ENCODE measurements at regions not wholly inside any gene's neighbourhood (a gene's known extent, or its start where the extent isn't known, plus 50 kb on each side); places are given as distances from the start of the nearest gene placed in this dataset.
"Not testable (repeated sequence)": the region's sequence is repeated elsewhere in the genome, so short reads cannot be mapped to it uniquely, and the experiment has no call there.

DNA sequence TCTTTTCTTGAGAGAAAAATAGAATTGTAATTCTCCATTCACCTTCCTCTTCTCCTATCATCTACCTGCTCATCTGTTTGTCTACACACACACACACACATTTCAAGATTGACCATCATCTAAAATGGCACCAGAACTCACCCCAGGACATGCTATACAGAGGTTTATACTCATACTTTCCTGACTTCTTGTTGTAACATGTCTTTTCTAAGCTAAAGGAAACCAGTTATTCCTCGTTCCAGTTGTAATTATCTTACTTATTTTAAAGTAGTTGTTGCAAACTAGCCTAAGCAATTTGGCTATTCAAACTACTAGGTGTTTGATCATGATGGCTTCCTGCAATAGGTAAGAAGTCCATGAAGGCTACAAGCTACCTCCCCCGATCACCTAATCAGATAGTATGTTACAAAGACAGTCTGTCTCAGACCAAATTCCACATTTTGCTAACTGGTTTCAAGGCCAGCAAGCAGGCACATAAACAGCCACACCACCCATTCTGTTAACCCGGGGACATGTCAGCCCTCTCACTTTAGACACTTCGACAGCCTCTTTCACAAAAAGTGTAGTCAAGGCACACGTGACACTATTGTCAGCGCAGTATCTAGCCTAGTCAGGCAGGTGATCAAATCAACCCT, 189.7 kb downstream of the SHQ1 start:
- Histone ChIP-seq H3K36me3 (ENCODE audit: insufficient read depth, low read length) (no peaks in the 10 kb centered on the region), H3K4me3 (ENCODE audit: low read length) (no peak overlapping the region), H3K27ac (ENCODE audit: low read length) (no peak overlapping the region), H3K9ac (ENCODE audit: low read length) (no peak overlapping the region), H3K27me3 (ENCODE audit: low read length) (no peaks in the 10 kb centered on the region), H3K9me3 (ENCODE audit: low read length) (no peaks in the 10 kb centered on the region), H4K20me1 (ENCODE audit: insufficient read depth, low read depth, low read length) (no peaks in the 10 kb centered on the region), H3K4me2 (ENCODE audit: low read depth, low read length, poor library complexity, severe bottlenecking) (no peak overlapping the region), H2AFZ (ENCODE audit: low read length) (no peak overlapping the region), H3K9me2 (replicated peaks; ENCODE audit: insufficient read depth, low read length) (no peaks in the 10 kb centered on the region), H3K79me2 (ENCODE audit: low read length) (no peaks in the 10 kb centered on the region), H3K4me1 (ENCODE audit: low read length) (no peaks in the 10 kb centered on the region)
- DNase-seq = no peak

DNA sequence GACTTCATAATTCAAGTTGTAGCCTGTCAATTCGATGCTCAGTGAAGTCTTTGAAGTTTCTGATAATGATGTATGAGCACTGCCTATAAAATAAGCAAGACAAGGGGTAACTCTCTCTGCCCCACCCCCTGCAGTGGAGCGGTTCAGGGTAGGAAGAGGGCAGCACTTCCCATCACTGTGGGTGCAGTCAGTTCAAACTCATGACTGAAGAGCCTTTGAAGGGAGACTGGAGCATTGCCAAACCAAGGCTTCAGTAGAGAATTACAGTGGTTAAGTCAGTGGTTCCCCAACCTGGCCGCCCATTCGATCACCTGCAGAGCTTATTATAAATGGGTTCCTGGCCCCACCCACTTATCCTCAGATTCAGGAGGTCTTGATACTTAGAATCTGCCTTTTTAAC, 190.6 kb downstream of the SHQ1 start:
- Histone ChIP-seq H3K4me1 (ENCODE audit: low read length) (no peaks in the 10 kb centered on the region), H3K36me3 (ENCODE audit: insufficient read depth, low read length) (no peaks in the 10 kb centered on the region), H3K4me3 (ENCODE audit: low read length) (no peak overlapping the region), H2AFZ (ENCODE audit: low read length) (no peak overlapping the region), H3K9me3 (ENCODE audit: low read length) (no peaks in the 10 kb centered on the region), H3K27me3 (ENCODE audit: low read length) (no peaks in the 10 kb centered on the region), H3K27ac (ENCODE audit: low read length) (no peak overlapping the region), H3K4me2 (ENCODE audit: low read depth, low read length, poor library complexity, severe bottlenecking) (no peak overlapping the region), H3K9me2 (replicated peaks; ENCODE audit: insufficient read depth, low read length) (no peaks in the 10 kb centered on the region), H4K20me1 (ENCODE audit: insufficient read depth, low read depth, low read length) (no peaks in the 10 kb centered on the region), H3K79me2 (ENCODE audit: low read length) (no peaks in the 10 kb centered on the region), H3K9ac (ENCODE audit: low read length) (no peak overlapping the region)
- no peak for DNase-seq

DNA sequence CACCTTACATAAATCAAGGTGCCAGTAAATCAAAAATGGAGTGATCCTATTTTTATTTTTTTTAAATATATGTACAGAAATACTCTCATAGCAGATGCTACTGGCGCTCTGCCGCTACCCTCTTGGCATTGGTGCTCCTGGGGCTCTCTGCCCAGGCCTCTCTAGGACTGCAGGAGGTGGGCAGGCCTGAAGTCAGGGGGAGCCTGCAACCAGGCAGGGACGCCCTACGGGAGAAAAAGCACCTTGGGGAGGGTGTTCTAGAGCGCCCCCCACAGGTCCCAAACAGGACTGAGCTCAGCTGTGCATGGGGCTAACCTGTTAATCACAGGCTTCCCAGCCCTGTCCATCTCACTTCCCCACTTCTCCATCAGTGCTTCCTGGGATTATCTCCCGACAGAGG, 192.5 kb downstream of the SHQ1 start:
- Histone ChIP-seq H3K9ac (ENCODE audit: low read length) (no peak overlapping the region), H3K4me2 (ENCODE audit: low read depth, low read length, poor library complexity, severe bottlenecking) (no peak overlapping the region), H3K27ac (ENCODE audit: low read length) (no peak overlapping the region), H3K4me1 (ENCODE audit: low read length) (no peaks in the 10 kb centered on the region), H3K27me3 (ENCODE audit: low read length) (no peaks in the 10 kb centered on the region), H3K9me2 (replicated peaks; ENCODE audit: insufficient read depth, low read length) (no peaks in the 10 kb centered on the region), H3K4me3 (ENCODE audit: low read length) (no peak overlapping the region), H3K36me3 (ENCODE audit: insufficient read depth, low read length) (no peaks in the 10 kb centered on the region), H3K79me2 (ENCODE audit: low read length) (no peaks in the 10 kb centered on the region), H3K9me3 (ENCODE audit: low read length) (no peaks in the 10 kb centered on the region), H2AFZ (ENCODE audit: low read length) (no peak overlapping the region), H4K20me1 (ENCODE audit: insufficient read depth, low read depth, low read length) (no peaks in the 10 kb centered on the region)
- peak; percentile 77 for DNase-seq

DNA sequence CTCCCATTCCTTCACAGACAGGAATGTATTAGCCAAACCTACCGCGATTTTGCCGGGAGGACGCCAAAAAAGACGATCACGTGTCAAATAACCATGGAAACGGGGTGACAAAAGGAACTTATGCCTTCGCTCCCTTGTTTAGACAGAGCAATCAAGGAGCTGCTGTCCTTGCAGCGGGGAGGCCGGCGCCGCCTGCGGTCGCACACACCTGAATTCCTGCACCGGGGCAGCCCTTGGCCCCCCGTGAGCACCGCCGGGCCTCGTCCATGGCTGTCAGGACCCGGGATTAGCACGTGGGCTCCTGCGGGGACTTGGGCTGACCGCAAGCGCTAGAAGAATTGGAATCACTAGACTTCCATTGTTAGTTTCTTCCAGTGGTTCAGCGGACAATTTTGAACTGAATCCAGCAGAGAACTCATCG, 193.1 kb downstream of the SHQ1 start:
- DNase-seq = no peak
- Histone ChIP-seq H3K9me3 (ENCODE audit: low read length) (no peaks in the 10 kb centered on the region), H3K9me2 (replicated peaks; ENCODE audit: insufficient read depth, low read length) (no peaks in the 10 kb centered on the region), H3K9ac (ENCODE audit: low read length) (no peak overlapping the region), H3K27ac (ENCODE audit: low read length) (no peak overlapping the region), H3K27me3 (ENCODE audit: low read length) (no peaks in the 10 kb centered on the region), H3K4me2 (ENCODE audit: low read depth, low read length, poor library complexity, severe bottlenecking) (no peak overlapping the region), H4K20me1 (ENCODE audit: insufficient read depth, low read depth, low read length) (no peaks in the 10 kb centered on the region), H3K4me1 (ENCODE audit: low read length) (no peaks in the 10 kb centered on the region), H3K4me3 (ENCODE audit: low read length) (no peak overlapping the region), H3K36me3 (ENCODE audit: insufficient read depth, low read length) (no peaks in the 10 kb centered on the region), H3K79me2 (ENCODE audit: low read length) (no peaks in the 10 kb centered on the region), H2AFZ (ENCODE audit: low read length) (no peak overlapping the region)

DNA sequence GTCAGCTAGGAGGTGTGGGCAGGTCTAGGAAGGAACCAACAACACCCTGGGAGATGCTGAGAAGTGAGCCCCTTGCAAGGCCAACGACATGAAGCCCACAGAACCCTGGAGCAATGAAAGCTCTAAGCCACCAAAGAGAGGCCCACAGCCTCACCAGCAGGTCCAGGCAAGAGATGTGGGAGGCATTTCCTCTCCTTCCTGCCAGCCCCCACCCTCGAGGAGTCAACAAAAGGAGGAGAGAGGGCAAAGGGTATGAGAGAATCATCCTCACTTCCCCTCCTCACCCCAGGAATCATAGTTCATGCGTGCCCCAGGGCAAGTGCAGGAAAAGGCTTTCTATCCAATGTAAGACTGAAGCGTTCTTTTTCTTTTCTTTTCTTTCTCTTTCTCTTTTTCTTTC, 195.8 kb downstream of the SHQ1 start:
- no peak overlapping the region for H3K4me3 ChIP-seq (ENCODE audit: low read length)
- no peak overlapping the region for H3K9ac ChIP-seq (ENCODE audit: low read length)
- no peaks in the 10 kb centered on the region for H4K20me1 ChIP-seq (ENCODE audit: insufficient read depth, low read depth, low read length)
- H2AFZ ChIP-seq (ENCODE audit: low read length) = no peak overlapping the region
- no peak overlapping the region for H3K4me2 ChIP-seq (ENCODE audit: low read depth, low read length, poor library complexity, severe bottlenecking)
- H3K9me2 ChIP-seq (replicated peaks; ENCODE audit: insufficient read depth, low read length) = no peaks in the 10 kb centered on the region
- no peak for DNase-seq
- no peaks in the 10 kb centered on the region for H3K9me3 ChIP-seq (ENCODE audit: low read length)
- no peaks in the 10 kb centered on the region for H3K4me1 ChIP-seq (ENCODE audit: low read length)
- no peak overlapping the region for H3K27ac ChIP-seq (ENCODE audit: low read length)
- H3K79me2 ChIP-seq (ENCODE audit: low read length) = no peaks in the 10 kb centered on the region
- no peaks in the 10 kb centered on the region for H3K36me3 ChIP-seq (ENCODE audit: insufficient read depth, low read length)
- no peaks in the 10 kb centered on the region for H3K27me3 ChIP-seq (ENCODE audit: low read length)

DNA sequence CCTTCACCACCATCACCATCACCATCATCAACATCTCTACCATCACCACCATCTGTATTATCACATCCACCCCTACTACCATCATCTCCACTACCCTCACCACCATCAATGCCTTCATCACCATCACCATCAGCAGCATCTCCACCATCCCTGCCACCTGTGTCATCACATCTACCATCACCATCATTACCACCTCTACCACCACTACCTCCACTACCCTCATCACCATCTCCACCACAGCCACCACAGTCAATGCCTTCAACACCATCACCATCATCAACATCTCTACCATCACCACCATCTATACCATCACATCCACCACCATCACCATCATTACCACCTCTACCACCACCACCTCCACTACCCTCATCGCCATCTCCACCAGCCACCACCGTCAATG, 196.7 kb downstream of the SHQ1 start:
- no peak for DNase-seq
- Histone ChIP-seq H3K4me1 (ENCODE audit: low read length) (no peaks in the 10 kb centered on the region), H3K9me3 (ENCODE audit: low read length) (no peaks in the 10 kb centered on the region), H4K20me1 (ENCODE audit: insufficient read depth, low read depth, low read length) (no peaks in the 10 kb centered on the region), H3K9me2 (replicated peaks; ENCODE audit: insufficient read depth, low read length) (no peaks in the 10 kb centered on the region), H3K27me3 (ENCODE audit: low read length) (no peaks in the 10 kb centered on the region), H3K4me2 (ENCODE audit: low read depth, low read length, poor library complexity, severe bottlenecking) (no peak overlapping the region), H3K36me3 (ENCODE audit: insufficient read depth, low read length) (no peaks in the 10 kb centered on the region), H2AFZ (ENCODE audit: low read length) (no peak overlapping the region), H3K9ac (ENCODE audit: low read length) (no peak overlapping the region), H3K27ac (ENCODE audit: low read length) (no peak overlapping the region), H3K79me2 (ENCODE audit: low read length) (no peaks in the 10 kb centered on the region), H3K4me3 (ENCODE audit: low read length) (no peak overlapping the region)

GRCh38 chr3:72646263-72646662, 202.0 kb downstream of the SHQ1 start:
- H3K9ac ChIP-seq (ENCODE audit: low read length) = no peak overlapping the region
- H3K9me3 ChIP-seq (ENCODE audit: low read length) = no peaks in the 10 kb centered on the region
- no peaks in the 10 kb centered on the region for H3K27me3 ChIP-seq (ENCODE audit: low read length)
- H3K79me2 ChIP-seq (ENCODE audit: low read length) = no peaks in the 10 kb centered on the region
- DNase-seq = no peak
- H2AFZ ChIP-seq (ENCODE audit: low read length) = no peak overlapping the region
- no peaks in the 10 kb centered on the region for H3K9me2 ChIP-seq (replicated peaks; ENCODE audit: insufficient read depth, low read length)
- H3K27ac ChIP-seq (ENCODE audit: low read length) = no peak overlapping the region
- no peaks in the 10 kb centered on the region for H3K36me3 ChIP-seq (ENCODE audit: insufficient read depth, low read length)
- H4K20me1 ChIP-seq (ENCODE audit: insufficient read depth, low read depth, low read length) = no peaks in the 10 kb centered on the region
- H3K4me1 ChIP-seq (ENCODE audit: low read length) = no peaks in the 10 kb centered on the region
- no peak overlapping the region for H3K4me3 ChIP-seq (ENCODE audit: low read length)
- H3K4me2 ChIP-seq (ENCODE audit: low read depth, low read length, poor library complexity, severe bottlenecking) = no peak overlapping the region

DNA sequence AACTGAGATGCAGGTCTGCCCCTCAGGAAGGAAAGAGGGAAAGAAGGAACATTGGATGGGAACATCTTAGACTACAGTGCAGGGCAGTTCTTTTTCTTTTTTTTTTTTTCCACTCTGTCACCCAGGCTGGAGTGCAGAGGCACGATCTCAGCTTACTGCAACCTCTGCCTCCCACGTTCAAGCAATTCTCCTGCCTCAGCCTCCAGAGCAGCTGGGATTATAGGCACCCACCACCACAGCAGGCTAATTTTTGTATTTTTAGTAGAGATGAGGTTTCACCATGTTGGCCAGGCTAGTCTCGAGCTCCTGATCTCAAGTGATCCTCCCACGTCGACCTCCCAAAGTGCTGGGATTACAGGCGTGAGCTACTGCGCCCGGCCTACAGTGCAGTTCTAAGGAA, 204.6 kb downstream of the SHQ1 start:
- DNase-seq; H4K20me1 ChIP-seq (ENCODE audit: insufficient read depth, low read depth, low read length); H3K79me2 ChIP-seq (ENCODE audit: low read length); H3K27ac ChIP-seq (ENCODE audit: low read length); H3K27me3 ChIP-seq (ENCODE audit: low read length); H3K9me2 ChIP-seq (replicated peaks; ENCODE audit: insufficient read depth, low read length); H3K4me2 ChIP-seq (ENCODE audit: low read depth, low read length, poor library complexity, severe bottlenecking); H3K4me3 ChIP-seq (ENCODE audit: low read length); H2AFZ ChIP-seq (ENCODE audit: low read length); H3K4me1 ChIP-seq (ENCODE audit: low read length); H3K36me3 ChIP-seq (ENCODE audit: insufficient read depth, low read length); H3K9me3 ChIP-seq (ENCODE audit: low read length); H3K9ac ChIP-seq (ENCODE audit: low read length): not testable (repeated sequence)

- Histone ChIP-seq H3K27ac (ENCODE audit: low read length) (no peak overlapping the region), H3K4me1 (ENCODE audit: low read length) (no peaks in the 10 kb centered on the region), H3K4me2 (ENCODE audit: low read depth, low read length, poor library complexity, severe bottlenecking) (no peak overlapping the region), H3K27me3 (ENCODE audit: low read length) (no peaks in the 10 kb centered on the region), H3K79me2 (ENCODE audit: low read length) (no peaks in the 10 kb centered on the region), H3K9me2 (replicated peaks; ENCODE audit: insufficient read depth, low read length) (no peaks in the 10 kb centered on the region), H3K36me3 (ENCODE audit: insufficient read depth, low read length) (no peaks in the 10 kb centered on the region), H3K4me3 (ENCODE audit: low read length) (no peak overlapping the region), H3K9ac (ENCODE audit: low read length) (no peak overlapping the region), H4K20me1 (ENCODE audit: insufficient read depth, low read depth, low read length) (no peaks in the 10 kb centered on the region), H3K9me3 (ENCODE audit: low read length) (no peaks in the 10 kb centered on the region), H2AFZ (ENCODE audit: low read length) (no peak overlapping the region)
- DNase-seq = no peak
These were observed 206.6 kb downstream of the SHQ1 start for GRCh38 chr3:72641684-72642083.
